Erythroblast (primary cell): ENCODE measurements at regions not wholly inside any gene's neighbourhood (a gene's known extent, or its start where the extent isn't known, plus 50 kb on each side); places are given as distances from the start of the nearest gene placed in this dataset.

ENCODE experiments used
- GATA1 ChIP-seq: IDR thresholded peaks from 2 replicates; pipeline ENCODE4 v1.6.1; 2011; ENCODE audit warnings: low read depth, mild to moderate bottlenecking, control low read depth, low read length, moderate library complexity
- POLR2A ChIP-seq: IDR thresholded peaks from 2 replicates; pipeline ENCODE4 v1.6.1; 2011; ENCODE audit warnings: mild to moderate bottlenecking, low read length

GRCh38 chr18:41842886-41843285 is 112.1 kb upstream of the PIK3C3 start:
- TF ChIP-seq POLR2A (no peak), GATA1 (no peak)
